OCI-LY7 (cell line): ENCODE measurements at regions not wholly inside any gene's neighbourhood (a gene's known extent, or its start where the extent isn't known, plus 50 kb on each side); places are given as distances from the start of the nearest gene placed in this dataset.

ENCODE experiments used
- CTCF ChIP-seq: fragments of 200-600 bp; sonication (generic); conservative IDR thresholded peaks from 2 replicates; pipeline ENCODE4 v1.5.1; 2014; ENCODE audit warnings: mild to moderate bottlenecking, antibody characterized with exemption, low read length, moderate library complexity, mixed read lengths
- EZH2phosphoT487 ChIP-seq: fragments of 200-600 bp; sonication (generic); IDR thresholded peaks from 2 replicates; pipeline ENCODE4 v1.6.1; 2018; ENCODE audit warnings: low read depth, borderline replicate concordance, mild to moderate bottlenecking, mixed run types, antibody characterized with exemption, low read length, moderate library complexity, mixed read lengths

- no peak for TF ChIP-seq CTCF
- TF ChIP-seq EZH2phosphoT487 = no peak
Measured at GRCh38 chr1:232293361-232293760, 336.6 kb downstream of the SIPA1L2 start.
